H1 (cell line): ENCODE measurements at regions not wholly inside any gene's neighbourhood (a gene's known extent, or its start where the extent isn't known, plus 50 kb on each side); places are given as distances from the start of the nearest gene placed in this dataset.

Experiments
- CTCF ChIA-PET: fragments of 300-600 bp; sonication (Branson Sonifier 250); formaldehyde crosslinking; loops from one replicate; lab custom pipeline; 2021; ENCODE audit not compliant: partially characterized antibody; lab: Charles Lee
- POLR2A ChIA-PET: fragments of 300-600 bp; sonication (Branson Sonifier 250); formaldehyde crosslinking; loops from one replicate; lab custom pipeline; 2021; ENCODE audit warnings: inconsistent platforms; ENCODE audit not compliant: partially characterized antibody; lab: Charles Lee
- DNase-seq, 2 experiments: peaks; one replicate each; pipeline versions ENCODE4 v3.0.0 to v3.0.0-alpha.2; 2010 to 2022; ENCODE audit warnings: low spot score in 2 of 2, low read depth in 1 of 2, mixed read lengths in 1 of 2
- FAIRE-seq: peaks from 2 replicates; lab custom pipeline; 2011; peaks lifted over from hg19 to GRCh38; lab: Jason Lieb, UNC
- H2AFZ ChIP-seq: 2 replicates; pipeline ENCODE4 v1.8.1; 2012; ENCODE audit warnings: low read length, inconsistent platforms
- H2AK5ac ChIP-seq: 2 replicates; pipeline ENCODE4 v1.6.1; 2013; ENCODE audit warnings: low read depth, low read length
- H2BK120ac ChIP-seq: replicated peaks from 2 replicates; pipeline ENCODE3; 2013; ENCODE audit warnings: low read depth, low read length, inconsistent platforms
- H2BK12ac ChIP-seq: 2 replicates; pipeline ENCODE4 v1.6.1; 2013; ENCODE audit warnings: low read depth, low read length
- H2BK15ac ChIP-seq: 2 replicates; pipeline ENCODE4 v1.6.1; 2013; ENCODE audit warnings: low read length
- H2BK20ac ChIP-seq: 2 replicates; pipeline ENCODE4 v1.6.1; 2013; ENCODE audit warnings: low read length
- H2BK5ac ChIP-seq: 2 replicates; pipeline ENCODE4 v1.6.1; 2013; ENCODE audit warnings: low read depth, low read length
- H3K14ac ChIP-seq: 2 replicates; pipeline ENCODE4 v1.6.1; 2013; ENCODE audit warnings: inconsistent platforms; ENCODE audit not compliant: insufficient read length
- H3K18ac ChIP-seq: 2 replicates; pipeline ENCODE4 v1.6.1; 2013; ENCODE audit warnings: low read length; ENCODE audit errors: extremely low read depth
- H3K23ac ChIP-seq: 2 replicates; pipeline ENCODE4 v1.6.1; 2013; ENCODE audit warnings: inconsistent platforms; ENCODE audit not compliant: insufficient read length
- H3K23me2 ChIP-seq: 2 replicates; pipeline ENCODE4 v1.6.1; 2013; ENCODE audit warnings: low read depth, low read length
- H3K27ac ChIP-seq: 2 replicates; pipeline ENCODE4 v1.6.1; 2011; ENCODE audit warnings: low read depth, low read length, inconsistent platforms
- H3K27me3 ChIP-seq, 4 experiments: replicated peaks in 1 of 4; 1 replicate in 1 of 4; 2 replicates in 3 of 4; pipeline versions ENCODE4 v1.6.1 to v1.8.1; 2011 to 2013; ENCODE audit warnings: low read length in 3 of 4, mild to moderate bottlenecking in 3 of 4, inconsistent platforms in 2 of 4, mixed read lengths in 2 of 4, moderate library complexity in 1 of 4; ENCODE audit not compliant: control insufficient read depth in 3 of 4, insufficient read depth in 3 of 4; ENCODE audit errors: extremely low read depth in 1 of 4
- H3K36me3 ChIP-seq, 4 experiments: 2 replicates each; pipeline versions ENCODE4 v1.6.1 to v1.8.1; 2011 to 2013; ENCODE audit warnings: mild to moderate bottlenecking in 4 of 4, low read length in 3 of 4, moderate library complexity in 2 of 4, control low read depth in 1 of 4, inconsistent platforms in 1 of 4; ENCODE audit not compliant: insufficient read depth in 4 of 4, control insufficient read depth in 2 of 4
- H3K4ac ChIP-seq: replicated peaks from 2 replicates; pipeline ENCODE3; 2013; ENCODE audit warnings: low read length, low read depth, mixed read lengths, inconsistent platforms; ENCODE audit not compliant: insufficient read length
- H3K4me1 ChIP-seq, 4 experiments: replicated peaks in 1 of 4; 1 replicate in 1 of 4; 2 replicates in 3 of 4; pipeline versions ENCODE4 v1.6.1 to v1.8.1; 2011 to 2013; ENCODE audit warnings: low read length in 3 of 4, inconsistent platforms in 2 of 4, mixed read lengths in 1 of 4; ENCODE audit not compliant: insufficient read depth in 4 of 4, control insufficient read depth in 3 of 4
- H3K4me2 ChIP-seq, 2 experiments: 2 replicates each; pipeline versions ENCODE4 v1.6.1 to v1.8.1; 2011 to 2013; ENCODE audit warnings: low read depth in 2 of 2, low read length in 2 of 2, control low read depth in 1 of 2, inconsistent platforms in 1 of 2, mild to moderate bottlenecking in 1 of 2; ENCODE audit not compliant: insufficient read depth in 1 of 2
- H3K4me3 ChIP-seq, 4 experiments: fragments of 200-600, 300-600 bp in 1 of 4; sonication (generic), shearing (Covaris generic), sonication (Bioruptor Twin) in 1 of 4; 2 replicates each; pipeline versions ENCODE4 v1.5.1 to v1.8.1; 2011 to 2016; ENCODE audit warnings: low read length in 4 of 4, low read depth in 3 of 4, control low read depth in 2 of 4, inconsistent platforms in 2 of 4, mild to moderate bottlenecking in 2 of 4, mixed read lengths in 1 of 4, moderate library complexity in 1 of 4; ENCODE audit not compliant: insufficient read depth in 2 of 4; ENCODE audit errors: extremely low read depth in 1 of 4
- H3K56ac ChIP-seq: replicated peaks from 2 replicates; pipeline ENCODE3; 2013; ENCODE audit warnings: low read depth, mild to moderate bottlenecking, mixed read lengths, low read length, inconsistent platforms; ENCODE audit not compliant: insufficient read length
- H3K79me1 ChIP-seq: 2 replicates; pipeline ENCODE4 v1.6.1; 2013; ENCODE audit warnings: low read depth, low read length, control low read depth
- H3K79me2 ChIP-seq, 2 experiments: 2 replicates each; pipeline versions ENCODE4 v1.6.1 to v1.8.1; 2012 to 2013; ENCODE audit warnings: low read length in 2 of 2, mild to moderate bottlenecking in 2 of 2, inconsistent platforms in 1 of 2; ENCODE audit not compliant: insufficient read depth in 2 of 2, control insufficient read depth in 1 of 2
- H3K9ac ChIP-seq, 4 experiments: replicated peaks in 1 of 4; 1 replicate in 1 of 4; 2 replicates in 3 of 4; pipeline versions ENCODE4 v1.6.1 to v1.8.1; 2011 to 2013; ENCODE audit warnings: low read depth in 3 of 4, low read length in 3 of 4, control low read depth in 2 of 4, mild to moderate bottlenecking in 2 of 4, moderate library complexity in 2 of 4, inconsistent platforms in 1 of 4; ENCODE audit errors: extremely low read depth in 1 of 4
- H3K9me3 ChIP-seq, 2 experiments: 2 replicates each; pipeline versions ENCODE4 v1.6.1 to v1.8.1; 2012 to 2013; ENCODE audit warnings: mild to moderate bottlenecking in 2 of 2, moderate library complexity in 2 of 2, control low read depth in 1 of 2, inconsistent platforms in 1 of 2, low read depth in 1 of 2, low read length in 1 of 2, mixed read lengths in 1 of 2; ENCODE audit not compliant: insufficient read depth in 2 of 2
- H4K20me1 ChIP-seq, 2 experiments: replicated peaks in 1 of 2; 2 replicates each; pipeline versions ENCODE3 to v1.8.1; 2011 to 2013; ENCODE audit warnings: inconsistent platforms in 2 of 2, low read length in 2 of 2, mild to moderate bottlenecking in 1 of 2; ENCODE audit not compliant: insufficient read depth in 2 of 2, control insufficient read depth in 1 of 2
- H4K5ac ChIP-seq: 2 replicates; pipeline ENCODE4 v1.6.1; 2013; ENCODE audit warnings: low read length, low read depth, mixed read lengths, inconsistent platforms; ENCODE audit not compliant: insufficient read length
- H4K8ac ChIP-seq: 2 replicates; pipeline ENCODE4 v1.8.0; 2013; ENCODE audit warnings: mild to moderate bottlenecking, moderate library complexity, low read length, inconsistent platforms; ENCODE audit not compliant: insufficient read depth; ENCODE audit errors: extremely low read depth
- H4K91ac ChIP-seq: replicated peaks from 2 replicates; pipeline ENCODE3; 2013; ENCODE audit warnings: low read length, mixed read lengths, inconsistent platforms; ENCODE audit not compliant: insufficient read length
- CBX5 ChIP-seq: fragments of 300-800, 300-1000 bp; sonication (generic); IDR thresholded peaks from 2 replicates; pipeline ENCODE4 v1.7.1; 2016; ENCODE audit warnings: antibody characterized with exemption, low read length, low read depth
- HDAC6 ChIP-seq: IDR thresholded peaks from one replicate; pipeline ENCODE4 v1.7.1; 2012; ENCODE audit warnings: low read depth, mild to moderate bottlenecking, inconsistent platforms, low read length, moderate library complexity
- JUND ChIP-seq: IDR thresholded peaks from 2 replicates; pipeline ENCODE4 v1.6.1; 2011; ENCODE audit warnings: mild to moderate bottlenecking, improper control_type of control experiment, low read length
- SP1 ChIP-seq: IDR thresholded peaks from 2 replicates; pipeline ENCODE4 v1.6.1; 2011; ENCODE audit warnings: low read depth, low read length
- whole genome bisulfite sequencing, 2 experiments: shearing (Covaris generic) in 1 of 2; methylation state at CpG; one replicate each; pipeline versions ENCODE4 v1.1.6 to v1.1.7; 2013 to 2015; ENCODE audit warnings: low lambda C conversion rate in 2 of 2, mixed read lengths in 2 of 2, inconsistent platforms in 1 of 2, low coverage in 1 of 2, missing lambda C conversion rate in 1 of 2; ENCODE audit not compliant: insufficient replicate concordance in 2 of 2, insufficient coverage in 1 of 2, insufficient read length in 1 of 2; ENCODE audit errors: extremely low coverage in 1 of 2, missing lambda C conversion rate in 1 of 2; 5-methylcytosine and 5-hydroxymethylcytosine counted together
- TF ChIP-seq, protein P1 (sequence below): IDR thresholded peaks from 2 replicates; pipeline ENCODE4 v1.6.1; 2012; ENCODE audit warnings: inconsistent platforms
- TF ChIP-seq, protein P2 (sequence below), 3 experiments: IDR thresholded peaks; 1 replicate in 2 of 3; 2 replicates in 1 of 3; pipeline versions ENCODE4 v1.5.1 to v1.6.1; 2011; ENCODE audit warnings: low read length in 3 of 3, mild to moderate bottlenecking in 3 of 3, inconsistent platforms in 2 of 3, low read depth in 1 of 3, moderate library complexity in 1 of 3; ENCODE audit not compliant: insufficient read depth in 1 of 3; ENCODE audit errors: control extremely low read depth in 1 of 3

DNA sequence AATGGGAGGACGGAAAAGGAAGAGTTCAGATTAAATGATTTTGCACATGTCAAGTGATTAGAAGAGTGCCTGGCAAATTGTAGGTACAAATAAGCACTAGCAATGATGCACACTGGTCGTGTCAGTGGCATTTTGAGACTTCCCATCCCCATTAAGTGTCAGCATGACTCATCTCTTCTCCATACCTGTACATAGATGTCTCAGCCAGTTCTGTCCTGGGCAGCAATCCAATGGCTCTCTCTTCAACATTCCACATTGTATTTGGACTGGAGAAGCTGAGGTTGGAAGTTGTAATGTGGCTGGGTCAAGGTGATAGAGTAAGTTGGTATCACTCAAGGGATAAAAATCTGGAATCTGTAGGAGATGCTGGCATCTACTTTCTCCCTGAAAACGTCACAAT, 742.7 kb downstream of the VRK1 start:
- H3K27me3 ChIP-seq: no peaks in the 10 kb centered on the region
- no peak overlapping the region for H4K5ac ChIP-seq
- no peak overlapping the region for H2AK5ac ChIP-seq
- no peak overlapping the region for H3K9ac ChIP-seq
- H4K8ac ChIP-seq: no peak overlapping the region
- TF ChIP-seq CBX5: no peak
- TF ChIP-seq JUND: no peak
- TF ChIP-seq, protein P1, sequence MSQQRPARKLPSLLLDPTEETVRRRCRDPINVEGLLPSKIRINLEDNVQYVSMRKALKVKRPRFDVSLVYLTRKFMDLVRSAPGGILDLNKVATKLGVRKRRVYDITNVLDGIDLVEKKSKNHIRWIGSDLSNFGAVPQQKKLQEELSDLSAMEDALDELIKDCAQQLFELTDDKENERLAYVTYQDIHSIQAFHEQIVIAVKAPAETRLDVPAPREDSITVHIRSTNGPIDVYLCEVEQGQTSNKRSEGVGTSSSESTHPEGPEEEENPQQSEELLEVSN: no peak
- no peak for TF ChIP-seq HDAC6
- TF ChIP-seq, protein P2, sequence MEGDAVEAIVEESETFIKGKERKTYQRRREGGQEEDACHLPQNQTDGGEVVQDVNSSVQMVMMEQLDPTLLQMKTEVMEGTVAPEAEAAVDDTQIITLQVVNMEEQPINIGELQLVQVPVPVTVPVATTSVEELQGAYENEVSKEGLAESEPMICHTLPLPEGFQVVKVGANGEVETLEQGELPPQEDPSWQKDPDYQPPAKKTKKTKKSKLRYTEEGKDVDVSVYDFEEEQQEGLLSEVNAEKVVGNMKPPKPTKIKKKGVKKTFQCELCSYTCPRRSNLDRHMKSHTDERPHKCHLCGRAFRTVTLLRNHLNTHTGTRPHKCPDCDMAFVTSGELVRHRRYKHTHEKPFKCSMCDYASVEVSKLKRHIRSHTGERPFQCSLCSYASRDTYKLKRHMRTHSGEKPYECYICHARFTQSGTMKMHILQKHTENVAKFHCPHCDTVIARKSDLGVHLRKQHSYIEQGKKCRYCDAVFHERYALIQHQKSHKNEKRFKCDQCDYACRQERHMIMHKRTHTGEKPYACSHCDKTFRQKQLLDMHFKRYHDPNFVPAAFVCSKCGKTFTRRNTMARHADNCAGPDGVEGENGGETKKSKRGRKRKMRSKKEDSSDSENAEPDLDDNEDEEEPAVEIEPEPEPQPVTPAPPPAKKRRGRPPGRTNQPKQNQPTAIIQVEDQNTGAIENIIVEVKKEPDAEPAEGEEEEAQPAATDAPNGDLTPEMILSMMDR (IDR thresholded peaks at IDR 0.05; ENCODE audit: control extremely low read depth in 1 of 3, insufficient read depth in 1 of 3, low read depth in 1 of 3, low read length in 3 of 3): no peak
- TF ChIP-seq SP1: no peak
- no peak overlapping the region for H2BK5ac ChIP-seq
- H3K4me3 ChIP-seq: no peak overlapping the region
- H4K20me1 ChIP-seq: no peaks in the 10 kb centered on the region
- H3K4ac ChIP-seq: no peak overlapping the region
- no peak for DNase-seq
- ChIA-PET POLR2A (no interaction called here), CTCF (no interaction called here)
- no peaks in the 10 kb centered on the region for H3K4me1 ChIP-seq
- no peak overlapping the region for H3K27ac ChIP-seq
- no peaks in the 10 kb centered on the region for H3K9me3 ChIP-seq
- H3K4me2 ChIP-seq: no peak overlapping the region
- no peaks in the 10 kb centered on the region for H3K79me1 ChIP-seq
- no peaks in the 10 kb centered on the region for H3K79me2 ChIP-seq
- H2BK120ac ChIP-seq: no peak overlapping the region
- H2BK12ac ChIP-seq: no peak overlapping the region
- H2BK20ac ChIP-seq: no peak overlapping the region
- H3K56ac ChIP-seq: no peak overlapping the region
- FAIRE-seq: no peak
- H3K23me2 ChIP-seq: no peaks in the 10 kb centered on the region
- no peak overlapping the region for H4K91ac ChIP-seq
- H3K14ac ChIP-seq: no peak overlapping the region
- no peak overlapping the region for H3K23ac ChIP-seq
- WGBS, 2 experiments: 75% methylated on average over 3 of the region's 3 CpGs; no CpG with 5 or more reads in 1 of the 2 experiments
- no peak overlapping the region for H2BK15ac ChIP-seq
- H3K36me3 ChIP-seq: no peaks in the 10 kb centered on the region
- no peak overlapping the region for H2AFZ ChIP-seq
- H3K18ac ChIP-seq: no peak overlapping the region
